ENCODE measurements at regions not wholly inside any gene's neighbourhood (a gene's known extent, or its start where the extent isn't known, plus 50 kb on each side); places are given as distances from the start of the nearest gene placed in this dataset.

DNA sequence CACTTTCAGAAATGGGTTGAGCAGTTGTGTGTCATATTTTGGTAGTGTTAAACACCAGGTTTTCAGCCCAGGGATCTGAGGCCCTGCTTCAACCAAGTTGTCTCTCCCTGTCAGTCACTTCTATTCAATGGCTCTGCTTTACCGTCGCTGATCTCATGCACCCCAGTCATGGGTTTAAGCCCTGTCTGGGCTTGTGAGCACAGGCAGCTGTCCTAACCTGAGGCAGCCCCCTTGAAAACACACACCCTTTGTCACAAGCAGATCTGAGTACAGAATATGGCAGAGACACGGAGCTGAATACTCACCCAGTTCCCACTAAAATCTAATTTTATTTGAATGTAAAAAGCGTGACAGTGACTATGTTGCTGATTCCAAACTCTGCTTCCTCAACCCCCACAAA is 110.6 kb upstream of the GLI3 start:
- TF ChIP-seq, protein P1, sequence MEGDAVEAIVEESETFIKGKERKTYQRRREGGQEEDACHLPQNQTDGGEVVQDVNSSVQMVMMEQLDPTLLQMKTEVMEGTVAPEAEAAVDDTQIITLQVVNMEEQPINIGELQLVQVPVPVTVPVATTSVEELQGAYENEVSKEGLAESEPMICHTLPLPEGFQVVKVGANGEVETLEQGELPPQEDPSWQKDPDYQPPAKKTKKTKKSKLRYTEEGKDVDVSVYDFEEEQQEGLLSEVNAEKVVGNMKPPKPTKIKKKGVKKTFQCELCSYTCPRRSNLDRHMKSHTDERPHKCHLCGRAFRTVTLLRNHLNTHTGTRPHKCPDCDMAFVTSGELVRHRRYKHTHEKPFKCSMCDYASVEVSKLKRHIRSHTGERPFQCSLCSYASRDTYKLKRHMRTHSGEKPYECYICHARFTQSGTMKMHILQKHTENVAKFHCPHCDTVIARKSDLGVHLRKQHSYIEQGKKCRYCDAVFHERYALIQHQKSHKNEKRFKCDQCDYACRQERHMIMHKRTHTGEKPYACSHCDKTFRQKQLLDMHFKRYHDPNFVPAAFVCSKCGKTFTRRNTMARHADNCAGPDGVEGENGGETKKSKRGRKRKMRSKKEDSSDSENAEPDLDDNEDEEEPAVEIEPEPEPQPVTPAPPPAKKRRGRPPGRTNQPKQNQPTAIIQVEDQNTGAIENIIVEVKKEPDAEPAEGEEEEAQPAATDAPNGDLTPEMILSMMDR (IDR thresholded peaks at IDR 0.05; ENCODE audit: low read depth, low read length) = no peak
- no peak for TF ChIP-seq EZH2phosphoT487 (IDR thresholded peaks at IDR 0.05; ENCODE audit: low read depth)
